RCC 7860 (cell line): ENCODE measurements at regions not wholly inside any gene's neighbourhood (a gene's known extent, or its start where the extent isn't known, plus 50 kb on each side); places are given as distances from the start of the nearest gene placed in this dataset.
A peak's percentile ranks its signal among the peaks of the same experiment; 100 is the strongest.

ENCODE experiments used
- DNase-seq: peaks from one replicate; pipeline ENCODE4 v3.0.0-alpha.2; 2015; ENCODE audit warnings: low spot score
- FAIRE-seq: peaks from 2 replicates; lab custom pipeline; 2012; peaks lifted over from hg19 to GRCh38; lab: Jason Lieb, UNC

- FAIRE-seq (no peak), DNase-seq (no peak)
Measured at GRCh38 chr3:113051787-113052186, 61.0 kb downstream of the GTPBP8 start.

- FAIRE-seq: no peak
- no peak for DNase-seq
Measured at GRCh38 chr3:113053169-113053568, 62.4 kb downstream of the GTPBP8 start.

GRCh38 chr3:113054552-113054951 is 63.8 kb downstream of the GTPBP8 start:
- no peak for FAIRE-seq
- no peak for DNase-seq

GRCh38 chr3:113055201-113055600 is 64.4 kb downstream of the GTPBP8 start:
- no peak for DNase-seq
- FAIRE-seq: no peak

GRCh38 chr3:113055961-113056360 is 65.2 kb downstream of the GTPBP8 start:
- DNase-seq (no peak), FAIRE-seq (no peak)

- DNase-seq: no peak
- no peak for FAIRE-seq
Measured at GRCh38 chr3:113057117-113057516, 66.3 kb downstream of the GTPBP8 start.

- DNase-seq (no peak), FAIRE-seq (no peak)
Measured at GRCh38 chr3:113058188-113058587, 67.4 kb downstream of the GTPBP8 start.

- no peak for FAIRE-seq
- DNase-seq: no peak
Measured at GRCh38 chr3:113062705-113063104, 71.9 kb downstream of the GTPBP8 start.

- DNase-seq (no peak), FAIRE-seq (no peak)
Measured at GRCh38 chr3:113063126-113063894, 72.5 kb downstream of the GTPBP8 start.

- FAIRE-seq: no peak
- DNase-seq: no peak
Measured at GRCh38 chr3:113064183-113064582, 73.4 kb downstream of the GTPBP8 start.

- no peak for FAIRE-seq
- DNase-seq: no peak
Measured at GRCh38 chr3:113065336-113065735, 74.6 kb downstream of the GTPBP8 start.

GRCh38 chr3:113070072-113070640 is 79.4 kb downstream of the GTPBP8 start:
- FAIRE-seq (no peak), DNase-seq (no peak)

GRCh38 chr3:113070681-113071113 is 79.9 kb downstream of the GTPBP8 start:
- DNase-seq (peak; percentile 75), FAIRE-seq (peak; percentile 80)

GRCh38 chr3:113075588-113075987 is 84.8 kb downstream of the GTPBP8 start:
- DNase-seq (no peak), FAIRE-seq (no peak)

- FAIRE-seq: no peak
- no peak for DNase-seq
Measured at GRCh38 chr3:113079218-113079961, 88.6 kb downstream of the GTPBP8 start.

GRCh38 chr3:113084777-113085176 is 94.0 kb downstream of the GTPBP8 start:
- DNase-seq: no peak
- peak; percentile 37 for FAIRE-seq

GRCh38 chr3:113086560-113087461 is 96.0 kb downstream of the GTPBP8 start:
- no peak for DNase-seq
- no peak for FAIRE-seq

- DNase-seq (no peak), FAIRE-seq (no peak)
Measured at GRCh38 chr3:113088616-113089015, 97.8 kb downstream of the GTPBP8 start.

- FAIRE-seq (no peak), DNase-seq (no peak)
Measured at GRCh38 chr3:113091417-113091816, 100.6 kb downstream of the GTPBP8 start.

GRCh38 chr3:113092746-113093145 is 102.0 kb downstream of the GTPBP8 start:
- FAIRE-seq: no peak
- DNase-seq: no peak
